ENCODE measurements at regions not wholly inside any gene's neighbourhood (a gene's known extent, or its start where the extent isn't known, plus 50 kb on each side); places are given as distances from the start of the nearest gene placed in this dataset.
"Not testable (repeated sequence)": the region's sequence is repeated elsewhere in the genome, so short reads cannot be mapped to it uniquely, and the experiment has no call there.

GRCh38 chr17:71494062-71494855, 626.6 kb upstream of the SOX9 start:
- no peak for DNase-seq
- intact Hi-C loops (cut with DNase I): no loop called here

GRCh38 chr17:71495420-71495819, 625.4 kb upstream of the SOX9 start:
- no peak for DNase-seq
- intact Hi-C loops (cut with DNase I): no loop called here

GRCh38 chr17:71496552-71496951, 624.3 kb upstream of the SOX9 start:
- intact Hi-C loops (cut with DNase I): no loop called here
- DNase-seq: no peak

- DNase-seq: no peak
Measured at GRCh38 chr17:71500761-71501555, 619.9 kb upstream of the SOX9 start.

GRCh38 chr17:71501711-71502110, 619.1 kb upstream of the SOX9 start:
- no peak for DNase-seq
- intact Hi-C loops (cut with DNase I): no loop called here

More at GRCh38 chr17:71500761-71501555, 619.9 kb upstream of the SOX9 start:
- intact Hi-C loops (cut with DNase I): no loop called here

- intact Hi-C loops (cut with DNase I): no loop called here
- no peak for DNase-seq
Measured at GRCh38 chr17:71502443-71502842, 618.4 kb upstream of the SOX9 start.

- intact Hi-C loops (cut with DNase I): no loop called here
- DNase-seq: no peak
Measured at GRCh38 chr17:71503710-71504465, 616.9 kb upstream of the SOX9 start.

GRCh38 chr17:71505200-71505599, 615.6 kb upstream of the SOX9 start:
- no peak for DNase-seq
- intact Hi-C loops (cut with DNase I): no loop called here

GRCh38 chr17:71505981-71506380, 614.8 kb upstream of the SOX9 start:
- intact Hi-C loops (cut with DNase I): no loop called here
- DNase-seq: no peak

GRCh38 chr17:71511266-71511995, 609.4 kb upstream of the SOX9 start:
- DNase-seq: no peak
- intact Hi-C loops (cut with DNase I): no loop called here

GRCh38 chr17:71513725-71514124, 607.1 kb upstream of the SOX9 start:
- DNase-seq; intact Hi-C loops (cut with DNase I): not testable (repeated sequence)

GRCh38 chr17:71516149-71516548, 604.7 kb upstream of the SOX9 start:
- intact Hi-C loops (cut with DNase I): no loop called here
- no peak for DNase-seq

- DNase-seq: no peak
- intact Hi-C loops (cut with DNase I): no loop called here
Measured at GRCh38 chr17:71519285-71519684, 601.5 kb upstream of the SOX9 start.

GRCh38 chr17:71521724-71522123, 599.1 kb upstream of the SOX9 start:
- intact Hi-C loops (cut with DNase I): no loop called here
- DNase-seq: no peak

GRCh38 chr17:71522383-71522782, 598.4 kb upstream of the SOX9 start:
- DNase-seq: no peak
- intact Hi-C loops (cut with DNase I): no loop called here

GRCh38 chr17:71527311-71527710, 593.5 kb upstream of the SOX9 start:
- intact Hi-C loops (cut with DNase I): no loop called here

GRCh38 chr17:71528210-71528609, 592.6 kb upstream of the SOX9 start:
- DNase-seq: no peak

More at GRCh38 chr17:71527311-71527710, 593.5 kb upstream of the SOX9 start:
- no peak for DNase-seq

GRCh38 chr17:71530248-71530647, 590.6 kb upstream of the SOX9 start:
- intact Hi-C loops (cut with DNase I): no loop called here
- DNase-seq: no peak

More at GRCh38 chr17:71528210-71528609, 592.6 kb upstream of the SOX9 start:
- intact Hi-C loops (cut with DNase I): no loop called here

GRCh38 chr17:71535321-71535720, 585.5 kb upstream of the SOX9 start:
- intact Hi-C loops (cut with DNase I): no loop called here
- no peak for DNase-seq
